ENCODE measurements at regions not wholly inside any gene's neighbourhood (a gene's known extent, or its start where the extent isn't known, plus 50 kb on each side); places are given as distances from the start of the nearest gene placed in this dataset.

DNA sequence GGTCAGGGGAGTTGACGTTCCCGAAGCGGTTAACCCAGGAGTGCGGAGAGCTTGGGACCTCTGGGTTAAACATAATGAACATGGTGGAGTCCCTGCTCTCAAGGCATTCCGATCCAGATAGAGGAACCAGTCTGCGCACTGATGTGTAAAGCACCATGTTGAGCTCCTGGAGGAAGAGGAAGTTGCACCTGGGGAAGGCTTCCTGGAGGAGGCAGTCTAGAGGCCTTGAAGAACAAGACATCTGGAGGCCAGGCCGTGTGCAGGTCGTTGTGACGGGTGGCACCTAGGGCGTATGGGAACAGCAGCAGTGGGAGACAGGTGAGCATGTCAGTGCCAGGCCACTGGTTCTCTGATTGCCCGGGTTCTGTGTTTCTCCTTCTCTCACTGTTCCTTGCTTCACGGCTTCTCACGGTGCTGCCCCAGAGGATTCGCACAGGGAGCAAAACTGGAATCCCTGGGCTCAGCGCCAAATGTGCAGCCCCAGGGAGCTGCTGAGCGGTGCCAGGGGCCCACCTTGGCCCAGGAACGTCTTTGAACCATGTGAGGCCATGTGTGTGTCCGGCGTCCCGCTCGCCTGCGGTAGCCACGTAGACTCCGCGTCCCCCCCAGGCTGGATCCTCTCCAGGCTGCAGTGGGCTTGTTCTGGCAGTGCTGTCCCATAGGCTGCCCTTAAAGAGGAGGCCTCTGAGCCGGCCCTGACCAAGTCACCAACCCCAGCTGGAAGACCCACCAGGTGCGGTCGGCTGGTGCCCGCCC, 122.9 kb upstream of the GALNT2 start:
- CTCF ChIA-PET = no interaction called here

DNA sequence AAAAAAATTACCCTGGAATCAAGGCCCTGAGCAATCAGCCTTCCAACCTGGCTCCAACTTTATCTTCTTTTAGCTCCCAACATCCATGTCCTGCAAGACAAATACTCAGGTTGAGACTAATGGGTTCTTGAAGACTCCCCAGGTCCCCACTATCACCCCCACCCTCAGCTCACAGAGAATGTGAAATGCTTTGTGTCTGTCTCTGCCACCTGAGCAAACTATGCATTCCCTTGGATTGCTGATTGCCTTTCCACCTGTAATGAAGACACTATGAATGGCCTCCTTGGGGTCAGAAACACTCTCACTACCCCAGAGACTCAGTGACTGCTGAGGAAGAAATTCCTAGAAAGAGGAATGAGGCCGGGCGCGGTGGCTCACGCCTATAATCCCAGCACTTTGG, 121.2 kb upstream of the GALNT2 start:
- ChIA-PET CTCF (no interaction called here), POLR2A (no interaction called here)
- Mint-ChIP-seq H3K36me3 (ENCODE audit: insufficient read depth, unreplicated experiment) (no peaks in the 10 kb centered on the region), H3K4me3 (ENCODE audit: unreplicated experiment) (no peak overlapping the region), H3K9me3 (ENCODE audit: unreplicated experiment) (no peaks in the 10 kb centered on the region), H3K4me1 (ENCODE audit: low read depth, unreplicated experiment) (no peaks in the 10 kb centered on the region), H3K27me3 (ENCODE audit: insufficient read depth, unreplicated experiment) (peaks cover 14% of the 10 kb centered on the region), H3K27ac (ENCODE audit: unreplicated experiment) (no peak overlapping the region)
- Histone ChIP-seq H3K27me3 (replicated peaks; ENCODE audit: control insufficient read depth, insufficient read depth, low read length) (no peaks in the 10 kb centered on the region), H3K4me3 (ENCODE audit: low read depth, low read length) (no peak overlapping the region), H3K36me3 (ENCODE audit: control insufficient read depth, insufficient read depth, low read length) (no peaks in the 10 kb centered on the region), H3K9me3 (no peaks in the 10 kb centered on the region; the same call in 1 of the 2 replicates), H3K4me1 (no peaks in the 10 kb centered on the region)
- DNase-seq = no peak
- intact Hi-C loops (cut with micrococcal nuclease; ENCODE audit: unreplicated experiment) = no loop called here
- BruUV-seq (replicated peaks) = no TSS peak
- TF ChIP-seq, protein P1, sequence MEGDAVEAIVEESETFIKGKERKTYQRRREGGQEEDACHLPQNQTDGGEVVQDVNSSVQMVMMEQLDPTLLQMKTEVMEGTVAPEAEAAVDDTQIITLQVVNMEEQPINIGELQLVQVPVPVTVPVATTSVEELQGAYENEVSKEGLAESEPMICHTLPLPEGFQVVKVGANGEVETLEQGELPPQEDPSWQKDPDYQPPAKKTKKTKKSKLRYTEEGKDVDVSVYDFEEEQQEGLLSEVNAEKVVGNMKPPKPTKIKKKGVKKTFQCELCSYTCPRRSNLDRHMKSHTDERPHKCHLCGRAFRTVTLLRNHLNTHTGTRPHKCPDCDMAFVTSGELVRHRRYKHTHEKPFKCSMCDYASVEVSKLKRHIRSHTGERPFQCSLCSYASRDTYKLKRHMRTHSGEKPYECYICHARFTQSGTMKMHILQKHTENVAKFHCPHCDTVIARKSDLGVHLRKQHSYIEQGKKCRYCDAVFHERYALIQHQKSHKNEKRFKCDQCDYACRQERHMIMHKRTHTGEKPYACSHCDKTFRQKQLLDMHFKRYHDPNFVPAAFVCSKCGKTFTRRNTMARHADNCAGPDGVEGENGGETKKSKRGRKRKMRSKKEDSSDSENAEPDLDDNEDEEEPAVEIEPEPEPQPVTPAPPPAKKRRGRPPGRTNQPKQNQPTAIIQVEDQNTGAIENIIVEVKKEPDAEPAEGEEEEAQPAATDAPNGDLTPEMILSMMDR (IDR thresholded peaks at IDR 0.05; ENCODE audit: insufficient read depth in 1 of 2, low read depth in 1 of 2, low read length in 1 of 2, severe bottlenecking in 1 of 2, unreplicated experiment in 1 of 2) = no peak

More for the DNA sequence above, 122.9 kb upstream of the GALNT2 start:
- Mint-ChIP-seq H3K27ac (ENCODE audit: unreplicated experiment) (no peak overlapping the region), H3K9me3 (ENCODE audit: unreplicated experiment) (no peaks in the 10 kb centered on the region), H3K4me1 (ENCODE audit: low read depth, unreplicated experiment) (no peaks in the 10 kb centered on the region), H3K4me3 (ENCODE audit: unreplicated experiment) (no peak overlapping the region), H3K36me3 (ENCODE audit: insufficient read depth, unreplicated experiment) (no peaks in the 10 kb centered on the region), H3K27me3 (ENCODE audit: insufficient read depth, unreplicated experiment) (peaks cover 11% of the 10 kb centered on the region)
- Histone ChIP-seq H3K4me3 (ENCODE audit: low read depth, low read length) (no peak overlapping the region), H3K36me3 (ENCODE audit: control insufficient read depth, insufficient read depth, low read length) (no peaks in the 10 kb centered on the region), H3K9me3 (no peaks in the 10 kb centered on the region), H3K4me1 (no peaks in the 10 kb centered on the region), H3K27me3 (replicated peaks; ENCODE audit: control insufficient read depth, insufficient read depth, low read length) (no peaks in the 10 kb centered on the region)
- POLR2A ChIA-PET = no interaction called here
- BruUV-seq (replicated peaks) = no TSS peak
- TF ChIP-seq, protein P1 (IDR thresholded peaks at IDR 0.05; ENCODE audit: insufficient read depth in 1 of 2, low read depth in 1 of 2, low read length in 1 of 2, severe bottlenecking in 1 of 2, unreplicated experiment in 1 of 2) = no peak
- intact Hi-C loops (cut with micrococcal nuclease; ENCODE audit: unreplicated experiment) = no loop called here
- DNase-seq = no peak

DNA sequence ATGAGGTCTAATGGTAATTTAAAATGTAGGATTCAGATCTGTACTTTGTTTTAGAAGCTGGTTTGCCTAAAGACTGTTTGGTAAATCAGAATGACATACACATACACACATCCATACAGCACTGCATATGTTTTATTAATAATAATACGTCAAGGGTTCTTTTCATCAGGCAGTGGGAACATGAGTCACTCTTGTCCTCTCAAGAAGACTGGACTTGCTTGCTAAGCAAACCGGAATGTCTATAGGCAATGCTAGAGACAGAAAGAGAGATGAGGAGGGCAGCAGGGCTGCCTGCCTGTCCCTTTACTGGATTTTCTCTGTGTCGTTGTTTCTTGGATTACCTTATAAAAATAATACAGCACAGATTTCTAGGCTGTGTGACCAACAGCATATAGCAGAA, 119.1 kb upstream of the GALNT2 start:
- H3K4me1 ChIP-seq = no peaks in the 10 kb centered on the region
- Mint-ChIP-seq H3K9me3 (ENCODE audit: unreplicated experiment) (no peaks in the 10 kb centered on the region), H3K27me3 (ENCODE audit: insufficient read depth, unreplicated experiment) (peaks cover 16% of the 10 kb centered on the region), H3K4me3 (ENCODE audit: unreplicated experiment) (no peak overlapping the region), H3K27ac (ENCODE audit: unreplicated experiment) (no peak overlapping the region), H3K36me3 (ENCODE audit: insufficient read depth, unreplicated experiment) (no peaks in the 10 kb centered on the region), H3K4me1 (ENCODE audit: low read depth, unreplicated experiment) (no peaks in the 10 kb centered on the region)
- TF ChIP-seq, protein P1 (IDR thresholded peaks at IDR 0.05; ENCODE audit: insufficient read depth in 1 of 2, low read depth in 1 of 2, low read length in 1 of 2, severe bottlenecking in 1 of 2, unreplicated experiment in 1 of 2) = no peak
- BruUV-seq (replicated peaks) = no TSS peak
- H3K4me3 ChIP-seq (ENCODE audit: low read depth, low read length) = no peak overlapping the region
- ChIA-PET CTCF (no interaction called here), POLR2A (no interaction called here)
- H3K36me3 ChIP-seq (ENCODE audit: control insufficient read depth, insufficient read depth, low read length) = no peaks in the 10 kb centered on the region
- H3K9me3 ChIP-seq = no peaks in the 10 kb centered on the region; the same call in 1 of the 2 replicates
- no peak for DNase-seq
- intact Hi-C loops (cut with micrococcal nuclease; ENCODE audit: unreplicated experiment) = no loop called here
- no peaks in the 10 kb centered on the region for H3K27me3 ChIP-seq (replicated peaks; ENCODE audit: control insufficient read depth, insufficient read depth, low read length)

All from Caco-2 (cell line).